NCI-H82 treated with DMSO at 0.1 percent for 48 hours (cell line): ENCODE measurements at regions not wholly inside any gene's neighbourhood (a gene's known extent, or its start where the extent isn't known, plus 50 kb on each side); places are given as distances from the start of the nearest gene placed in this dataset.

ENCODE experiments used
- DNase-seq: peaks from one replicate; lab custom pipeline; 2025; ENCODE audit not compliant: unreplicated experiment; lab: John Stamatoyannopoulos, UW

DNA sequence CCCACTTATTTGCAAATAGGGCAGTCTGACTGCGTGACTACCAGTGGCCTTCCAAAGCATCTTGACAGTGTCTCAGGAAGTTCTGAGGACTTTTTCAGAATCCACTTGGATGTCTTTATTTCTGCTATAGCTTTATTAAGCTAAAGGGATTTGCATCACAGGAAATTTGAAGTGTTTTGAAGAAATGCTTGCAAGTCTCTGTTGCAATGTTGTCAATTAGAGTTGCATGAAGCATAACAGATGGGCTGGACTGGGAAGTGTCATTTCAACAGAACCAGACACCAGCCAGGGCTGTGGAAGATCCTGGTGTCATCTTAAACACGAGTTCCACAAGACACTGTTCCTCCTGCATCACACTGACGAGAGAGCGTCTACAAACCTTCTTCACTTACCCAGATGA, 224.5 kb downstream of the EN1 start:
- no peak for DNase-seq

DNA sequence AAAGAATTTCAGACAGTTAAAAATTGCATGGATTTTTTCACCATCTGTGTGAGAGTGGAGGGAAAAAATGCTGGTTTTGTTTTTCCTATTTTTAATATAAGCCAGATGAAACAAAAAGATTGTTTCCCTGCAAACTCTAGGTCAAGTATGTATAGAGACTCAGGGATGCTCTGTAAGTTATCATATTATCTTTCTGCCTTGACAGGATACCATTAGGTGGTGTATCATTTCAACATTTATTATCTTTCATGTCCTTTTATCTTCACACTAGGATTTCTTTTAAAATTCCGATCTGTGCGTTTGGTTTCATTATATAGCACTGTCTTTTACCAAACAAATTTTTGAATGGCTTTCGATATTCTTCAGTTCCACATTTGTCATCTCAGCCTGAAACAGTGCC, 225.3 kb downstream of the EN1 start:
- no peak for DNase-seq

DNA sequence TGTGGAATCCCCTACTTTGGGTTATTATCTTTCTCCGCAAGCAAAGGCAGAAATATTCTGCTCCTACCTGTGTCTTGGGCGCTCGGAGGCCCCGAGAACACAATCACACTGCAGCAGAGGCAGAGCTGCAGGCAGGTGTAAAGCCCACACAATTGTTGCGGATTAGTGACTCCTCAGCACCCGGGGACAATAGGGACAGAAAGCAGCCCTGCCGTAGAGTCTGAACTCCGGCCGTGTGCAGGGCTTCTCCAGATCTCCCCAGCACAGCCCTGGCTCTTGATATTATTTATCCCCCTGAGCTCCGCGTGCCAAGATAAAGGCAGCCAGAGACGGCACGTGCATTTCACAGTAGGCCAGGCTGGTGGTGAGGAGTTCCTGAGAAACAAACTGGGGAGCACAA, 229.2 kb downstream of the EN1 start:
- DNase-seq = no peak

DNA sequence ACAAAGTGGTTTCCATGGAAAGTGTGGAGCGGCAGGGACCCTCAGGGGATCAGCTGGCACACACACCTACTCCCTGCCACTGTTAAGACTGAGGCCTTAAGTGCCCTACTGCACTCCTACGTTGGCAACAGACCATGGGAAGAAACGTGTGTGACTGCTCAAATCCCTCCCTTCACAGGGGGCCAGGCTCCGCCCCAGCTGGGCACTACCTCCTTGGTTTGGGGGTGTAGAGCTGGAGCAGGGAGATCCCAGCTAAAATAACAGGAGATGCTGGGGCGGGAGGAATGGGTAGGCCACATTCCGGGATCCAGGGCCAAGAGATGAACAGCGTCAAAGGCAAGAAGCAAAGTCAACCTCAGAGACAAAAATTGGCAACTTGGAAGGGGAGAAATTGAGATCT, 231.0 kb downstream of the EN1 start:
- DNase-seq = no peak

DNA sequence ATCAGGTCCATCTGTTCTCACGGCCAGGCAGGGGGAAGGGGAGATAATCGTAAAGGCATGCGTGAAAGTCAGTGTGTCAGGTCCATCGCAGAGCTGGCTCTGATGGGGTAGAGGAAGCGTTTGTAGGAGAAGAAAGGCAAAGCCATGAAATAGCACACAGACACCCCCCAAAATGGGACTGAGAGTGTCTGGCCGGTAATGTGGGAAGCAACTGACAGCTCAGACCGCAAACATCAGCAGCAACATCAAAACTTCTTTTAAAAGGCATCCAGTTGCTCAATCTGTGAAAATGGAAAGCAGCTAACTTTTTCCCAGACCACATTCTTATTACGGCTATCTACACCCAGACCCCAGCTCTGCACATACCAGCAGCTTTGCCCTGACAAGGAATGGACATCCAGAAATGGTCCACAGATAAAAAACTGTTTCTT, 232.6 kb downstream of the EN1 start:
- DNase-seq = no peak

DNA sequence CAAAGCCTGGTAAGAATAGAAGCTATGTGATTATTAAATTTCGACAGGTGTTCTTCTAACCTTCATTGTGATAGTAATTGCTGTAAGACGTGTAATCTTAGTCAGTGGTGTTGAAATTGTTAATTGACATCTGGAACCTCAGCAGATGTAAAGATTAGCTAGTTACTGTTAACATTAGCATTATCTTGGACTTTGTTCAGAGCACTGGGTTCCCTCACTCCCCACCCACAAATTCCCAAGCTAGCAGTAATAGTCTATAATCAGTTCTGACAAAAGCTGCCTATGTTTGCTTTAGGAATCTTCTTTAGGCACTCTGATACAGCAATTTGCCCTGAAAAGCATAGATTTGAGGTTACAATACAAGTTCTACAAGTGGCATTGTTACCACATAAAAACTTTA, 233.7 kb downstream of the EN1 start:
- DNase-seq = no peak

DNA sequence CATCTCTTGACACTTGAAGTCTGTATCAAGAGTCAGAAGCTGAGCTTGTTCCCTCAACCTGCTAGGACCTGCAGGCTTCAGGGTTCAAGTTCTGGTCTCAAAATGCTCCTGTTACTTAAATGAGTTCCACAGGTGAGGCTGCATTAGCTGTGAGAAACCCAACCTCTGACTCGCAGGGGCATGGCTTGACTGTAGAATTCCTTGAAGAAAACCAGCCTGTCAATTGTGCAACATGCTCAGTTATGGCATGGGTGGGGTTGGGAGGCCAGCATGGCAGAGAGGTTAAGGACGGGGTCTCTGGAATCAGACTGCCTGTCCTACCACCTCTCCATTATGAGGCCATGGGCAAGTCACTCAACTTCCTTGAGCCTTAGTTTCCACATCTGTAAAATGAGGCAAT, 235.8 kb downstream of the EN1 start:
- no peak for DNase-seq

DNA sequence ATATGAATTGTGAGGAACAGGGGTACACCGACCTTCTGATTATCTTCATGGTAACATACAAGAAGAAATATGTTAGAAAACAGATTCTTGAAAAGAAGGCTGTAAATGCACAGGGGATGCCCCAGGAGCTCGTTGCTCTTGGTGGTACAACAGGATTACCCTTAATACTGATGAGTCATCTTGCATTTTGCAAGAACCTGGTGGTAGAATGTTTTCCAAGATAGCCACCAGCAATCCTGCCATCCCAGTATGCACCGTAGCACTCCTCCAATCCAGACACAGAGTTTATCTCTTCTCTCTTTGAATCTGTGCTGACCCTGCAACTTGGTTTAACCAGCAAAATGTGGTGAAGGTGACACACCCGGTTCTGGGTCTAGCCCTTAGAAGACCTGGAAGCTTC, 238.3 kb downstream of the EN1 start:
- no peak for DNase-seq

DNA sequence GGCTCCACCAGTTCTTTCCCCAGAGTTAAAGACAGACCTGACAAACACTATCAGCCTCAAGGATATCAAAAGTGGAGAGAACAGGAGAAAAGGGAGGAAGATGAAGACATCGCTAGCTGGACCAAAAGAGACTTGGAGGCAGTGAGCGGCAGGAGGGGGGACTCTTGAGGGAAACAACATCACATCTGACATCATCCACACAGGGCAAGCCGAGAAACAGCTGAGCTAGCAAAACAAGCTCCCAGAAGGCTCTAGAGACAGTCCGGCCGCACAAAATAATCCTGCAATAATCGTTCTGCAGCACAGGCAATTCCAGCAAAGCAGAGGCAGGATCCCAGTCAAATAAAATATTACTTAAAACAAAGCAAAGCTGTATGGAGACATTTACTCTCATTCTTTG, 239.8 kb downstream of the EN1 start:
- DNase-seq = no peak

DNA sequence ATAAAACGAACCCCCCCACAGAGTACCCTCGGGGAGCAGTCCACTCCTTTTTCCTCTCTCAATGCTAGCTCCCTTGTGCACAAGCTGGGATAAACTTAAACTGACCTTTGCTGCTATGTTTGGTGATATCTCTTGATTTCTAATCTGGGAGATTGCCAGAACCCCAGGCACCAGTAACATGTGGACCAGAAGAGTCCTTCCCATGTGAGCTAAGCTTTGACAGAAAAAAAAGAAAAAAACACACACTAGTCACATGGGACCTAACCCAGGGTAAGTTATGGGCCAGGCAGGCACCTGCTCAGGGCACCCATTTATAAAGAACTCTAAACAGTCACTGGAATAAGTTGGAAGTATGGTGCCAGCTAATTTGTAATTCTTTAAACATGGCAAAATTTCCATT, 242.6 kb downstream of the EN1 start:
- no peak for DNase-seq

DNA sequence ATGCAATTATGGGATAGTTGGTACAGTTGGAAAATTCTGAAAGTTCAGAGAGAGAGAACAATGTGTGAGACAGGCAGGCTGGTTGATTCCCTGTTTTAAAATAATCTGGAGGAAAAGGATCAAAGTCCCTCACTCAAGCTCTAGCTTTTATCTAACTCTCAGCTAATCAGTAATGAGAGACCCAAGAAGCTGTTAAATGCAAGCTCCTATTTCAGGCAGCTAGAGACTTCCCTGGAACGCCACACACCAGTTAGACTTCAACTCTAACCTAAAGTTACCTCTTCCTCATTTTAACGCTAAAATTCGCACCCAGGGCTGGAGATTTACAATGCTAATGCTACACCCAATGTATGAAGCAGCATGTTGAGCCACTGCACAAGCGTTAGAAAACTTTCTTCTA, 243.1 kb downstream of the EN1 start:
- no peak for DNase-seq

DNA sequence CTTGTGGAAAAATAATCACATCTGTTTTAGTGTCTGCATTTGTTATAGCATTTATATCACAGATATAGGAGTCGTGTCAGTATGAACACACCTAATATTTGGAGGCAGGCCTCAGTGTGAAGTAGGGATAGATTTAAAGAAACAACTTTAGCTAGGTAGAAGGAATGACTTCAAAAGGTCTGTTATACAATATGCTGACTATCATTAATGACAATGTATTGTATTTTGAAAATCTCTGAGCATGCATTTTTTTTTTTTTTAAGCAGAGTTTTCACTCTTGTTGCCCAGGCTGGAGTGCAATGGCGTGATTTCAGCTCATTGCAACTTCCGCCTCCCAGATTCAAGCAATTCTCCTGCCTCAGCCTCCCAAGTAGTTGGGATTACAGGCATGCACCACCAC, 248.3 kb downstream of the EN1 start:
- DNase-seq = no peak

DNA sequence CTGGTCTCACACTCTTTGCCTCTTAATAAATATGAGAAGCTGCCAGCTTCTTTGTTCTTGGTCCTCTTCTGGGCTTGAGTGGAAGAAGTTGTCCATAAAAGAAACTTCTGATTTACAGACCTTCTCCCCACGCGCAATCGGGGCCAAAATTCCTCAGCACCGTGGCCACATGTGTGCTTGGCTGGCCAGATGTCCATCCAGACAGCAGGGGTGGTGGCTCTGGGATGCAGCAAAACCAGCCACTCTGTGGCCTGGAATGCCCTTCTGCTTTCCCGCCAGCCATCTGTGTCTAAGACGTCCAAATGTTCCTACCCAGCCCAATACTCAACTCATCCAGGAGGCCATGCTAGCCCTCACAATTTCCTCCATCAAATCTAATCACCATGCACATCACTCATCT, 250.8 kb downstream of the EN1 start:
- no peak for DNase-seq

DNA sequence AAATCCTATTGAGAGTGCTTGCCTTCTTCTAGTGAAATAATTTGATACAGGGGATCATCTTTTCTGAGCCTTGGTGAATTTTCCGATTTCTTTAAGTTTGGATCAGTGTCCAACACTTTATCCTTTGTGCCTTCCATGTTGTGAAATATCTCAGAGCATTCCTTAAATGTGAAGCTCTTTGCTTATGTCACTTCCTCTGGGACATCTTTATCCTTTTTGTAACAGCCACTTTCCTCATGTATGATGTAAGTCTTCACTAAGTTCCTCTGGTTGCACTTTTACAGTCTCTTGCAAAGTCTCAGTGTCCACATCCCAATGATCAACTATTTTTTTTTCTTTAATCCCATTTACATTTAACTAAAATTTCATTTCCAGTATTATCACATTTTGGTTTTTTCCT, 254.2 kb downstream of the EN1 start:
- DNase-seq = no peak

DNA sequence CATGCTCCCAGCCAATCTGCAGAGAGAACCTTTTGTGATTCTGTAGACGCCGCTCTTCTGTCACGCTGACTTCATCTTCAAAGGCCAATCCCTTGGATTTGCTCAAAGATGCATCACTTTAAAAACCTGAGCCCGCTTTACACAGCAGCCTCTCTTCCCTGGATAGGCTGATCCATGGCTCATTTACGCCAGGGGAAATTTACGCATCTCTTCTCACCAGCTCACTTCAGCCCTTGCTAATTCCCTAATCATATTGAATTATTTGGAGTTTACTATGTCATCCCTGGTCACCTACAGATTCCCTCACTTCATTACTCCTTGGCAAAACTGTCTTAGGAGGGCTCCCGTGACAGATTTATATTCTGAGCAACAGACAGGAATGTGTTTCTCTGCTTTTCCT, 256.2 kb downstream of the EN1 start:
- no peak for DNase-seq

DNA sequence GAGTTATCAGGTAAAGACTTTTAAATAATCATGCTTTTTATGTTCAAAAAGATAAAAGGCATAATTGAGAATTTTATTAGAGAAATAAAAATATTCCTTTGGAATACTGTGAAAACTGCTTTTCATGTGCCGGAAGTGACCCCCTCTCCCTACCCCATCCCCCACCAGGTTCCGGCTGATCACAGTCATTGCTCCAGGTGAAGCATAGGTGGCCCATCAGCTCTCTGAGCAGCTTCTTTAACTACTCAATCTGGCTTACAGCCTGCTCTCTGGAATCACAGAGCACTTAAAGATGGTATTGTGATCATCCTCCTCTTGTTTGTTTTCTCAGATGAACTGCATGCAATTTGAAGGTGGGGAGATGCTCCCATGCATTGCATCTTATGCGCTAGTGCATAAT, 257.7 kb downstream of the EN1 start:
- no peak for DNase-seq

DNA sequence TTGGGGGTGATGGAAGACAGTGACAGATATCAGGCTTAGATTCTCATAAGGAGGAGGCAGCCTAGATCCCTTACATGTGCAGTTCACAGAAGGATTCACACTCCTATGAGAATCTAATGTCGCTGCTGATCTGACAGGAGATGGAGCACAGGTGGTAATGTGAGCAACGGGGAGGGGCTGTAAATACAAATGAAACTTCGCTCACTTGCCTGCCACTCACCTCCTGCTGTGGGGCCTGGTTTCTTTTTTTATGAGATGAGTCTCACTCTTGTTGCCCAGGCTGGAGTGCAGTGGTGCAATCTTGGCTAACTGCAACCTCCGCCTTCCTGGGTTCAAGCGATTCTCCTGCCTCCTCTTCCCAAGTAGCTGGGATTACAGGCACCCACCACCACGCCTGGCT, 258.6 kb downstream of the EN1 start:
- DNase-seq = no peak

DNA sequence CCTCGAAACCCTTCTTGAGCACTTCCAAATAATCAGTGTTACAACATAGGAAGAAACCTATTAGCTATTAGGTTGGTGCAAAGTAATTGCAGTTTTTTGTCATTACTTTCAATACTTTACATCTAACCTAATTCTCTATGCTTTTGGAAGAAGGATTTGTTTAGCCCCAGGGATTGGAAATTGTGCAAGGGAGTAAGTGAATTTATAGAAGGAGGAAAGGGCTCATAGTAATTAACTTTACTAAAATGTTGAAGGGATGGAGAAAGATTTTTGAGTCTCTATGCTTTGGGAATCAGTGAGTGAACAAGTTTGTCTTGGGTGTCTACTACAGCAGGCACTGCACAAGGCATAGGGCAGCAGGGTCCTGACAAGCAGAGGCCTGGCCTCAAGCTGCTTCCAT, 261.1 kb downstream of the EN1 start:
- DNase-seq = no peak

DNA sequence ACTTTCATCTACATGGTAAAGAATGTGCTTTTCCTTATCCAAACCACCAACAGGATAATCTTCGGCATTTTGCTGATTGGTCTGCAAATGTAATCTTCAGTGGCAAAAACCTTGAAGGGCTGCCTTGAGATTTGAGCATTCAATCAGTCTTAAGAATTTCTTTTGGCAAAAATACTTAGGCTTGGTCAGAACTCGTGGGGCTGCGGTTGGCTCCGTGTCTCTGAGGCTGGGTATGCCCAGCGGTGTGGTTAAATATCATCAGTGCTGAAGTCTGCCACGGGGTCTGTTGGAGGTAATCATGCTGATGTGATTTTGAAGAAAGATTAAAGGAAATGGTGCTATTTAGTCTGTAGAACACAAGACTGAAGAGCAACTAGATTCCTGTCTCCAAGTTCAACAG, 262.6 kb downstream of the EN1 start:
- no peak for DNase-seq

DNA sequence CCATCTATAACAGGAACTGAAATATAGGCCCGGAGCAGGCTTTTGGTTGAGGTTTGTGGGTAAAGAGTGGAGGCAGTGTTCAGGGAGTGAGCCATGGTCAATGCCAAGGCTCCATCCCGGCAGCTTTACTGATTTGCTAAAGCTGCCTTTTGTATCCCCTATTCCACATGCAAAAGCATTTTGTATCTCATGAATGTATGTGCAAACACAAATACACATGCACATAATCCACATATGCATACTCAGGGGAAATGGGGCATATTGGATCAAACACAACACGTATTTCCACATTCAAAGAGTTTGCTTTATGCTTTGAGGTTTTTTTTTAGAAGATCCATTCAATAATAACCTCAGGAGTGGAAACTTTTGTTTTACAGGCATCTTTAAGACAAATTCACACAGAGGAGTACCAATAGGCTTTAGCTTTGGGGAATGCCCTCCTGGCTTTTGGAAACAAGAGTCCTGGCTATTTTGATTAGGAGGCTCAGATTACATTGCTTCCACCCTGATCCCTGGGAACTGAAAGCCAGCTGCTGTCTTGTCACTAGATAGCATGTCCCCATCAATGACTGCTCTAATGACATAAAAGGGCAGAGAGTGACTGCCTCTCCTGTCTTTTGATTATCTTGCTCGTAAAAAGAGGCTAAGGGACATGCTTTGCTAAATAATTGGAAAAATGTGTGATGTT, 263.2 kb downstream of the EN1 start:
- DNase-seq = no peak

DNA sequence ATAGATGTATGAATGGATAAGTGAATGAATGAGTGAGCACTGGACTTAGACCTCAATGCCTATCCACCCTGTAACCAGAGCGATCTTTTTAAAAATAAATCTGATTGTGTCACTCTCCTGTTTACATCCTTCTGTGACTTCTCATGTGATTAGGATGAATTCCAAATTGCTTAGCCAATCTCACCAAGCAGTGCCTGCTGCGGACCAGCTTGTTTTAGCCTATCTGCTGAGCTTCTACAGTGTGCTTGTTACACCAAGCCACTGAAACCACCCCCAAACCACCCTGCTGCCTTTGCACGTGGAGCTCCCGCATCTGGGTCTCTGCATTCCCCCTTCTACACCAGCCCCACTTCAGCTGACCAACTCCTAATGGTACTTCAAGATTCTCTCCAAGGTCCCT, 265.4 kb downstream of the EN1 start:
- DNase-seq = no peak

DNA sequence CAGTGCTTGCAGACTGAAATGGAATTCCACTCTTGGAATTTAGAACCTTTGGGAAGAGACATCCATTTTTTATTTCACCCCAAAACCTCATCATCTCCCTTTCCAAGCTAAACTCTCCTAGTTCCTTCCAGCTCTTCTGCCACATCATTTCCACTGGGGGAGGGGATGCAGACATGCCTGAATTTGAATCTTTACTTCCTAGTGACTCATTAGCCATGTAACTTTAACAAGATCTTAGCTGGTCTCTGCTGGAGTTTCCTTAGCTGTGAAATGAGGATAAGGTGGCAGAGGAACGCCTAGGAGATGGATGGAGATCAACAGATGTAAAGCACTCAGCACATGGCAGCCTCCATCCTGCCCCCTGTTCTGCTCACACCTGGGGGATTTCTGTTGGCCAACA, 266.8 kb downstream of the EN1 start:
- no peak for DNase-seq

DNA sequence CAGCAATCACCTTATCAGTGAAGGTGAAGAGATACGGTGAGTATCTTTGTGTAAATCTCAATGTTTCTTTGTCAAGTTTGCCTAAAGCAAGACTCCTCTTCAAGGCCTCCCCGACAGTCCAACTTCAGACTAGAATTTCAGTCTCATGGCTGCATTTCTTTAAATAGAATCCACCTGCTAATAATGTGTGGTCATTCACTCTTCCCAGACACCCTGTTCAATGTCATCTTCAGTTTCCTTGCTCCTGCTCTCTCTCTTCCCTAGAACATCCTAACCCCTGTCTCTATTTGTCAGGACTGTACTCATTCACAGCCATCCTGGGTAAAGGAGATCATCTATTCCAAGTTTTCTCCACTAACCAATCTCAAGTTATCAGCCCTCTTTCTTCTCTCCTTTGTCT, 267.3 kb downstream of the EN1 start:
- no peak for DNase-seq

DNA sequence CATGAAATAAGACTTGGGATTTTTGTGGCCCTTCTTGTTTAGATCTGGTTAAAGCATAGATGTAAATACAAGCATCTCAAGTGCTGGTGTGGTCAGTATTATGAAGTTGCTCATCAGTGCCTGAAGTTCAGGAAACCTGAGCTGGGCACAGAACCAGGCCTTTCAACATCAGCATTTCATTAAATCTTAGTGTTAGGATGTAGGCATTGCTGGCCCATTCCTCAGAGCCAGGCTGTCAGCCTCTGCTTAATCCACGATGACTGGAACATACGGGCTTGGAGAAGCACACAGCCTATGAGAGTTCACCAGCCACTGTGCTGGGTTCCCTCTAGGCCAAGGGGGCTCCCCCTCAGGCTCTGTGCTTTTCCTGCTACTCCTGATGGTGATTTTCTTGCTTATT, 270.2 kb downstream of the EN1 start:
- DNase-seq = no peak
